B cell (primary cell): ENCODE measurements at regions not wholly inside any gene's neighbourhood (a gene's known extent, or its start where the extent isn't known, plus 50 kb on each side); places are given as distances from the start of the nearest gene placed in this dataset.

Experiments
- CTCF ChIP-seq: fragments of 200-600 bp; IDR thresholded peaks from one replicate; pipeline ENCODE4 v1.8.0; 2022; ENCODE audit warnings: antibody characterized with exemption, mild to moderate bottlenecking
- EZH2 ChIP-seq: IDR thresholded peaks from 2 replicates; pipeline ENCODE4 v1.6.1; 2012; ENCODE audit warnings: borderline replicate concordance, low read depth, mild to moderate bottlenecking, moderate library complexity, low read length; ENCODE audit not compliant: insufficient read depth, poor library complexity, severe bottlenecking

- TF ChIP-seq CTCF (no peak), EZH2 (no peak)
Observed at GRCh38 chr18:68557183-68557582, 157.7 kb downstream of the TMX3 start.
